Lung (tissue), 11 donors: ENCODE measurements at regions not wholly inside any gene's neighbourhood (a gene's known extent, or its start where the extent isn't known, plus 50 kb on each side); places are given as distances from the start of the nearest gene placed in this dataset.

Source experiments
- ATAC-seq: fragments of 200-7000 bp; cut with Tn5 transposase; one replicate; pipeline ENCODE4 v1.9.1; 2020; ENCODE audit warnings: moderate number of reproducible peaks; ENCODE audit not compliant: insufficient read depth, low FRiP score
- DNase-seq, 3 donors: peaks; one replicate each; pipeline ENCODE4 v3.0.0-alpha.2; 2013 to 2017
- H3K27ac ChIP-seq, 2 donors: one replicate each; pipeline ENCODE4 v1.5.1; 2013; ENCODE audit warnings: mild to moderate bottlenecking in 2 of 2, moderate library complexity in 2 of 2, control low read depth in 1 of 2, inconsistent platforms in 1 of 2, low read depth in 1 of 2, low read length in 1 of 2
- H3K27me3 ChIP-seq, 3 donors: one replicate each; pipeline ENCODE4 v1.5.1; 2013; ENCODE audit warnings: low read length in 2 of 3; ENCODE audit not compliant: control insufficient read depth in 3 of 3, insufficient read depth in 3 of 3
- H3K36me3 ChIP-seq, 4 donors: one replicate each; pipeline ENCODE4 v1.5.1; 2013; ENCODE audit warnings: low read length in 4 of 4, mild to moderate bottlenecking in 1 of 4, moderate library complexity in 1 of 4; ENCODE audit not compliant: control insufficient read depth in 4 of 4, insufficient read depth in 4 of 4
- H3K4me1 ChIP-seq, 5 donors: one replicate each; pipeline ENCODE4 v1.5.1; 2013; ENCODE audit warnings: low read length in 5 of 5, mild to moderate bottlenecking in 2 of 5, moderate library complexity in 1 of 5; ENCODE audit not compliant: control insufficient read depth in 5 of 5, insufficient read depth in 5 of 5
- H3K4me3 ChIP-seq: one replicate; pipeline ENCODE4 v1.5.1; 2013; ENCODE audit warnings: mild to moderate bottlenecking, control low read depth, moderate library complexity
- H3K9ac ChIP-seq, 2 donors: one replicate each; pipeline ENCODE4 v1.5.1; 2013; ENCODE audit warnings: low read length in 2 of 2, control low read depth in 1 of 2; ENCODE audit not compliant: insufficient read depth in 1 of 2
- H3K9me3 ChIP-seq, 4 donors: one replicate each; pipeline ENCODE4 v1.5.1; 2013; ENCODE audit warnings: low read length in 3 of 4, mild to moderate bottlenecking in 1 of 4, moderate library complexity in 1 of 4; ENCODE audit not compliant: control insufficient read depth in 4 of 4, insufficient read depth in 3 of 4
- CTCF ChIP-seq: IDR thresholded peaks from 2 replicates; pipeline ENCODE4 v1.5.1; 2012; ENCODE audit warnings: mild to moderate bottlenecking; ENCODE audit errors: control extremely low read depth, extremely low read depth
- WGBS, 2 donors: extraction: QIAGEN DNeasy Blood & Tissue Kit; methylation state at CpG; one replicate each; pipeline ENCODE4 v1.1.7; 2013; 5-methylcytosine and 5-hydroxymethylcytosine counted together
- donor health status: control.
- donor health status: control.
- donor health status: Bipolar disorder and iron deficiency.
- donor health status: healthy.
- donor health status: DM: yes; HTN: yes; CAD: no.

GRCh38 chr1:109832945-109833344 lies 69.2 kb upstream of the EPS8L3 start:
- Histone ChIP-seq H3K36me3 (no peaks in the 10 kb centered on the region), H3K4me3 (no peak overlapping the region), H3K9ac (no peak overlapping the region), H3K4me1 (peaks cover 0 to 2% (median 0%) of the 10 kb centered on the region in 5 donors), H3K9me3 (peaks cover 0 to 5% (median 0%) of the 10 kb centered on the region in 4 donors), H3K27me3 (no peaks in the 10 kb centered on the region), H3K27ac (no peak overlapping the region)
- TF ChIP-seq CTCF: no peak
- WGBS, 2 donors: 74 to 80% methylated on average over 5 of the region's 5 CpGs
- ATAC-seq (no peak), DNase-seq (no peak)

GRCh38 chr1:109828756-109829505 lies 65.2 kb upstream of the EPS8L3 start:
- TF ChIP-seq CTCF: no peak
- H3K9me3 ChIP-seq: peaks cover 0 to 5% (median 0%) of the 10 kb centered on the region in 4 donors
- WGBS, 2 donors: 88 to 91% methylated on average over 8 of the region's 8 CpGs

GRCh38 chr1:109827986-109828385 lies 64.3 kb upstream of the EPS8L3 start:
- Histone ChIP-seq H3K27ac (no peak overlapping the region), H3K9me3 (peaks cover 0 to 5% (median 0%) of the 10 kb centered on the region in 4 donors), H3K4me1 (peaks cover 0 to 22% (median 0%) of the 10 kb centered on the region in 5 donors), H3K36me3 (no peaks in the 10 kb centered on the region), H3K9ac (no peak overlapping the region), H3K27me3 (no peaks in the 10 kb centered on the region), H3K4me3 (no peak overlapping the region)
- WGBS, 2 donors: 92 to 95% methylated on average over 7 of the region's 7 CpGs
- ATAC-seq: no peak
- DNase-seq: no peak
- TF ChIP-seq CTCF: no peak

More at GRCh38 chr1:109828756-109829505, 65.2 kb upstream of the EPS8L3 start:
- DNase-seq (no peak), ATAC-seq (no peak)
- H3K9ac ChIP-seq: no peak overlapping the region
- peaks cover 0 to 13% (median 0%) of the 10 kb centered on the region in 5 donors for H3K4me1 ChIP-seq
- H3K27ac ChIP-seq: no peak overlapping the region
- no peaks in the 10 kb centered on the region for H3K27me3 ChIP-seq
- no peaks in the 10 kb centered on the region for H3K36me3 ChIP-seq
- no peak overlapping the region for H3K4me3 ChIP-seq
